ENCODE measurements at regions not wholly inside any gene's neighbourhood (a gene's known extent, or its start where the extent isn't known, plus 50 kb on each side); places are given as distances from the start of the nearest gene placed in this dataset.
A peak's percentile ranks its signal among the peaks of the same experiment; 100 is the strongest.
"Not testable (repeated sequence)": the region's sequence is repeated elsewhere in the genome, so short reads cannot be mapped to it uniquely, and the experiment has no call there.

DNA sequence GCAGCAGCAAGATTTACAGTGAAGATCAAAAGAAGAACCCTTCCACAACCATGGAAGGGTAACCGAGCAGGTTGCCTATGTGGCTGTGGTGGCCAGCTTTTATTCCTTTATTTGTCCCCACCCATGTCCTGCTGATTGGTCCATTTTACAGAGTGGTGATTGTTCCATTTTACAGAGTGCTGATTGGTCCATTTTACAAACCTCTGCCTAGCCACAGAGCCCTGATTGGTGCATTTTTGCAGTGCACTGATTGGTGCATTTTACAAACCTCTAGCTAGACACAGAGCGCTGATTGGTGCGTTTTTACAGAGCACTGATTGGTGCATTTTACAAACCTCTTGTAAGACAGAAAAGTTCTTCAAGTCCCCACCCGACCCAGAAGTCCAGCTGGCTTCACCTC, 75.8 kb upstream of the MSX2 start:
- DNase-seq (ENCODE audit: low read depth, low spot score) (peak; percentile 10), ATAC-seq (peak; percentile 34; the same call in 1 of the 2 replicates)
- H3K36me3 ChIP-seq (ENCODE audit: control insufficient read depth in 1 of 2, insufficient read depth in 2 of 2, low read length in 2 of 2); H2AFZ ChIP-seq (ENCODE audit: low read depth, low read length, poor library complexity, severe bottlenecking); H3K9me3 ChIP-seq (ENCODE audit: control insufficient read depth in 1 of 2, insufficient read depth in 1 of 2, low read depth in 1 of 2, low read length in 2 of 2); H3K4me1 ChIP-seq (ENCODE audit: control insufficient read depth in 1 of 2, insufficient read depth in 2 of 2, low read length in 2 of 2); H3K4me3 ChIP-seq (replicated peaks in 1 of 2; ENCODE audit: low read depth in 1 of 2, low read length in 2 of 2); H4K20me1 ChIP-seq (ENCODE audit: insufficient read depth); H3K27ac ChIP-seq (ENCODE audit: low read depth, low read length); POLR2A ChIA-PET; intact Hi-C loops (cut with micrococcal nuclease); H3K79me2 ChIP-seq (ENCODE audit: insufficient read depth, low read length); H3K9ac ChIP-seq (ENCODE audit: low read length); CTCF ChIA-PET; BruUV-seq (replicated peaks); H3K27me3 ChIP-seq (ENCODE audit: insufficient read depth, low read length); H3K9me2 ChIP-seq (ENCODE audit: insufficient read depth); RAD21 ChIA-PET (ENCODE audit: low non-redundant PET in 1 of 2, low total read pairs in 2 of 2, uncharacterized antibody in 2 of 2, unreplicated experiment in 2 of 2); H3K4me2 ChIP-seq (ENCODE audit: low read length): not testable (repeated sequence)

DNA sequence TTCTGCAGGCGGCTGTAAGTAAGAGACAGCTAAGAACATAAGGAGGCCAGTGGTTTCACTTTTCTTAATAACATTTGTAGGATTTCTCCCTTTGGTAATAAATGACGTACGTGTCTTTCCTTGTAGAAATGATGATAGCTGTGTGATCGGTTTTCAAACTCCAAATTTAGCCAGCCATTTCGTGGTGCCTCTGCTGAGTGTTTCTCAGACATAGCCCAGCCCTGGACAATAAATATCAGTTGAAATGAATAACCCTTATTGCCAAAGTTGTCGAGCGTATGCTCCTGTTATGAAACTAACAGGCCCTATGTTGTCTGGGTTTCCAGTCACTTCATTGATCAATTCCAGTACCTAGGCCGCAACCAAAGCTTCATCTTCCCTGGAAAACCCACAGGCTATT, 75.0 kb upstream of the MSX2 start:
- H3K36me3 ChIP-seq (ENCODE audit: control insufficient read depth in 1 of 2, insufficient read depth in 2 of 2, low read length in 2 of 2) = no peaks in the 10 kb centered on the region
- DNase-seq (ENCODE audit: low read depth, low spot score) (no peak), ATAC-seq (no peak)
- H3K9me3 ChIP-seq (ENCODE audit: control insufficient read depth in 1 of 2, insufficient read depth in 1 of 2, low read depth in 1 of 2, low read length in 2 of 2) = no peaks in the 10 kb centered on the region; a peak in 1 of 4 replicates
- H3K9me2 ChIP-seq (ENCODE audit: insufficient read depth) = no peaks in the 10 kb centered on the region
- no peaks in the 10 kb centered on the region for H3K27me3 ChIP-seq (ENCODE audit: insufficient read depth, low read length)
- no peak overlapping the region for H3K9ac ChIP-seq (ENCODE audit: low read length)
- no peak overlapping the region for H3K4me2 ChIP-seq (ENCODE audit: low read length)
- no peak overlapping the region for H2AFZ ChIP-seq (ENCODE audit: low read depth, low read length, poor library complexity, severe bottlenecking)
- RAD21 ChIA-PET (ENCODE audit: low non-redundant PET in 1 of 2, low total read pairs in 2 of 2, uncharacterized antibody in 2 of 2, unreplicated experiment in 2 of 2) = no interaction called here
- H3K79me2 ChIP-seq (ENCODE audit: insufficient read depth, low read length) = no peaks in the 10 kb centered on the region
- no peak overlapping the region for H3K27ac ChIP-seq (ENCODE audit: low read depth, low read length)
- POLR2A ChIA-PET = no interaction called here
- TF ChIP-seq CEBPB (IDR thresholded peaks at IDR 0.05; ENCODE audit: low read depth) = no peak
- TF ChIP-seq FOSL1 (IDR thresholded peaks at IDR 0.05; ENCODE audit: low read depth) = no peak
- TF ChIP-seq POLR2AphosphoS5 (IDR thresholded peaks at IDR 0.05; ENCODE audit: low read depth, low read length) = no peak
- intact Hi-C loops (cut with micrococcal nuclease) = no loop called here
- CTCF ChIA-PET = no interaction called here
- H3K4me1 ChIP-seq (ENCODE audit: control insufficient read depth in 1 of 2, insufficient read depth in 2 of 2, low read length in 2 of 2) = no peaks in the 10 kb centered on the region
- BruUV-seq (replicated peaks) = no TSS peak
- H4K20me1 ChIP-seq (ENCODE audit: insufficient read depth) = no peaks in the 10 kb centered on the region
- no peak overlapping the region for H3K4me3 ChIP-seq (replicated peaks in 1 of 2; ENCODE audit: low read depth in 1 of 2, low read length in 2 of 2)

DNA sequence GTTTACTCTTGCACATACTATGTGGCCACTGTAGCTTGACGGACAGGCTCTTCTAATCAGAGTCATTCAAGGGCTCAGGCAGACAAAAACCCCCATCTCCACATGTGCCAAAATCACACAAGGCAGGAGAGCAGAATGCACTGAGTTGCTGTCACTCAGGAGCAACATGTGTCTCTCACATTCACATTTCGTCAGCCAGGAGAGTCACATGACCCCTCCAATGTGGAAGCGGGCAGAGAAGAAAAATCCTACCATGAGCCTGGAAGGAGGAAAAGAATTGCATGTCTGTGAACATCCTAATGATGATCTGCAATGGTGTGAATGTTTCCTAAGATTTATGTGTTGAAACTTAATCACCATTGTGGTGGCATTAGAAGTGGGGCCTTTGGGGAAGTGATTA, 69.9 kb upstream of the MSX2 start:
- no peak for DNase-seq (ENCODE audit: low read depth, low spot score)
- Histone ChIP-seq H2AFZ (ENCODE audit: low read depth, low read length, poor library complexity, severe bottlenecking) (no peak overlapping the region), H3K27me3 (ENCODE audit: insufficient read depth, low read length) (no peaks in the 10 kb centered on the region), H4K20me1 (ENCODE audit: insufficient read depth) (no peaks in the 10 kb centered on the region), H3K79me2 (ENCODE audit: insufficient read depth, low read length) (no peaks in the 10 kb centered on the region), H3K4me2 (ENCODE audit: low read length) (no peak overlapping the region), H3K9me2 (ENCODE audit: insufficient read depth) (no peaks in the 10 kb centered on the region), H3K36me3 (ENCODE audit: control insufficient read depth in 1 of 2, insufficient read depth in 2 of 2, low read length in 2 of 2) (no peaks in the 10 kb centered on the region), H3K4me3 (replicated peaks in 1 of 2; ENCODE audit: low read depth in 1 of 2, low read length in 2 of 2) (no peak overlapping the region), H3K9ac (ENCODE audit: low read length) (no peak overlapping the region), H3K27ac (ENCODE audit: low read depth, low read length) (no peak overlapping the region), H3K4me1 (ENCODE audit: control insufficient read depth in 1 of 2, insufficient read depth in 2 of 2, low read length in 2 of 2) (no peaks in the 10 kb centered on the region), H3K9me3 (ENCODE audit: control insufficient read depth in 1 of 2, insufficient read depth in 1 of 2, low read depth in 1 of 2, low read length in 2 of 2) (no peaks in the 10 kb centered on the region)
- intact Hi-C loops (cut with micrococcal nuclease) = no loop called here
- TF ChIP-seq SIN3A (IDR thresholded peaks at IDR 0.05; ENCODE audit: low read depth) (no peak), EZH2 (IDR thresholded peaks at IDR 0.05) (no peak), ZFX (IDR thresholded peaks at IDR 0.05) (no peak), SP1 (IDR thresholded peaks at IDR 0.05; ENCODE audit: low read depth) (no peak), TCF7L2 (IDR thresholded peaks at IDR 0.05; ENCODE audit: borderline replicate concordance, extremely low read depth, insufficient read depth, insufficient read length) (no peak), POLR2AphosphoS5 (IDR thresholded peaks at IDR 0.05; ENCODE audit: low read depth, low read length) (no peak), JUND (IDR thresholded peaks at IDR 0.05) (no peak), CBX3 (IDR thresholded peaks at IDR 0.05; ENCODE audit: low read depth) (no peak), ELF1 (IDR thresholded peaks at IDR 0.05; ENCODE audit: borderline replicate concordance, low read depth) (no peak), RAD21 (IDR thresholded peaks at IDR 0.05; ENCODE audit: low read depth) (no peak), EGR1 (IDR thresholded peaks at IDR 0.05; ENCODE audit: low read depth) (no peak)
- TF ChIP-seq, protein P1, sequence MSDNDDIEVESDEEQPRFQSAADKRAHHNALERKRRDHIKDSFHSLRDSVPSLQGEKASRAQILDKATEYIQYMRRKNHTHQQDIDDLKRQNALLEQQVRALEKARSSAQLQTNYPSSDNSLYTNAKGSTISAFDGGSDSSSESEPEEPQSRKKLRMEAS (IDR thresholded peaks at IDR 0.05) = no peak
- TF ChIP-seq, protein P2, sequence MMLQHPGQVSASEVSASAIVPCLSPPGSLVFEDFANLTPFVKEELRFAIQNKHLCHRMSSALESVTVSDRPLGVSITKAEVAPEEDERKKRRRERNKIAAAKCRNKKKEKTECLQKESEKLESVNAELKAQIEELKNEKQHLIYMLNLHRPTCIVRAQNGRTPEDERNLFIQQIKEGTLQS (IDR thresholded peaks at IDR 0.05) = no peak
- TF ChIP-seq, protein P3, sequence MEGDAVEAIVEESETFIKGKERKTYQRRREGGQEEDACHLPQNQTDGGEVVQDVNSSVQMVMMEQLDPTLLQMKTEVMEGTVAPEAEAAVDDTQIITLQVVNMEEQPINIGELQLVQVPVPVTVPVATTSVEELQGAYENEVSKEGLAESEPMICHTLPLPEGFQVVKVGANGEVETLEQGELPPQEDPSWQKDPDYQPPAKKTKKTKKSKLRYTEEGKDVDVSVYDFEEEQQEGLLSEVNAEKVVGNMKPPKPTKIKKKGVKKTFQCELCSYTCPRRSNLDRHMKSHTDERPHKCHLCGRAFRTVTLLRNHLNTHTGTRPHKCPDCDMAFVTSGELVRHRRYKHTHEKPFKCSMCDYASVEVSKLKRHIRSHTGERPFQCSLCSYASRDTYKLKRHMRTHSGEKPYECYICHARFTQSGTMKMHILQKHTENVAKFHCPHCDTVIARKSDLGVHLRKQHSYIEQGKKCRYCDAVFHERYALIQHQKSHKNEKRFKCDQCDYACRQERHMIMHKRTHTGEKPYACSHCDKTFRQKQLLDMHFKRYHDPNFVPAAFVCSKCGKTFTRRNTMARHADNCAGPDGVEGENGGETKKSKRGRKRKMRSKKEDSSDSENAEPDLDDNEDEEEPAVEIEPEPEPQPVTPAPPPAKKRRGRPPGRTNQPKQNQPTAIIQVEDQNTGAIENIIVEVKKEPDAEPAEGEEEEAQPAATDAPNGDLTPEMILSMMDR (IDR thresholded peaks at IDR 0.05 in 2 of 3, conservative IDR thresholded peaks at IDR 0.05 in 1 of 3; ENCODE audit: borderline replicate concordance in 1 of 3, insufficient read depth in 1 of 3, low read depth in 2 of 3, low read length in 2 of 3) = no peak
- ATAC-seq = no peak
- ChIA-PET CTCF (no interaction called here), RAD21 (ENCODE audit: low non-redundant PET in 1 of 2, low total read pairs in 2 of 2, uncharacterized antibody in 2 of 2, unreplicated experiment in 2 of 2) (no interaction called here), POLR2A (no interaction called here)
- BruUV-seq (replicated peaks) = no TSS peak

Data from HCT116 (cell line).